ENCODE measurements at regions not wholly inside any gene's neighbourhood (a gene's known extent, or its start where the extent isn't known, plus 50 kb on each side); places are given as distances from the start of the nearest gene placed in this dataset.
A peak's percentile ranks its signal among the peaks of the same experiment; 100 is the strongest.

- no peak for DNase-seq
Observed at GRCh38 chr10:78891741-78892140, 177.0 kb upstream of the ZMIZ1 start.

- no peak for DNase-seq
Observed at GRCh38 chr10:78892338-78893176, 176.2 kb upstream of the ZMIZ1 start.

- DNase-seq, result no peak
Observed at GRCh38 chr10:78893217-78893616, 175.5 kb upstream of the ZMIZ1 start.

- no peak for DNase-seq
Observed at GRCh38 chr10:78894089-78894840, 174.5 kb upstream of the ZMIZ1 start.

GRCh38 chr10:78894841-78895195 is 173.9 kb upstream of the ZMIZ1 start:
- DNase-seq, result no peak

- DNase-seq, result no peak
Observed at GRCh38 chr10:78895469-78895868, 173.3 kb upstream of the ZMIZ1 start.

- no peak for DNase-seq
Observed at GRCh38 chr10:78896159-78896928, 172.4 kb upstream of the ZMIZ1 start.

- no peak for DNase-seq
Observed at GRCh38 chr10:78898341-78899097, 170.2 kb upstream of the ZMIZ1 start.

- no peak for DNase-seq
Observed at GRCh38 chr10:78899098-78899754, 169.5 kb upstream of the ZMIZ1 start.

GRCh38 chr10:78899996-78900714 is 168.6 kb upstream of the ZMIZ1 start:
- DNase-seq, result no peak

GRCh38 chr10:78900715-78901430 is 167.9 kb upstream of the ZMIZ1 start:
- no peak for DNase-seq

- no peak for DNase-seq
Observed at GRCh38 chr10:78901694-78902093, 167.1 kb upstream of the ZMIZ1 start.

GRCh38 chr10:78902815-78903214 is 166.0 kb upstream of the ZMIZ1 start:
- DNase-seq, result no peak

GRCh38 chr10:78903341-78903940 is 165.3 kb upstream of the ZMIZ1 start:
- DNase-seq, result no peak

- DNase-seq, result no peak
Observed at GRCh38 chr10:78904196-78904595, 164.6 kb upstream of the ZMIZ1 start.

GRCh38 chr10:78905015-78905956 is 163.5 kb upstream of the ZMIZ1 start:
- DNase-seq, result no peak

GRCh38 chr10:78905957-78906308 is 162.8 kb upstream of the ZMIZ1 start:
- peak in 1 of 14 donors; percentile 33 for DNase-seq

GRCh38 chr10:78906734-78907390 is 161.9 kb upstream of the ZMIZ1 start:
- DNase-seq, result no peak
